GM23338 (cell line): ENCODE measurements at regions not wholly inside any gene's neighbourhood (a gene's known extent, or its start where the extent isn't known, plus 50 kb on each side); places are given as distances from the start of the nearest gene placed in this dataset.

Source experiments
- ATAC-seq: fragments of 200-7000 bp; cut with Tn5 transposase; 3 replicates; pipeline ENCODE4 v1.9.1; 2020
- DNase-seq: peaks from one replicate; pipeline ENCODE4 v3.0.0-alpha.2; 2015; ENCODE audit warnings: low spot score
- H2AFZ ChIP-seq: fragments of 200-600 bp; sonication (generic); 2 replicates; pipeline ENCODE4 v1.8.0; 2016; ENCODE audit warnings: antibody characterized with exemption, mild to moderate bottlenecking, moderate library complexity
- H3F3A ChIP-seq: fragments of 200-600 bp; sonication (generic); replicated peaks from 2 replicates; pipeline ENCODE4 v1.8.0; 2017; ENCODE audit warnings: antibody characterized with exemption, mixed run types, low read depth
- H3K27ac ChIP-seq: fragments of 200-600 bp; sonication (generic); 2 replicates; pipeline ENCODE4 v1.6.1; 2016; ENCODE audit warnings: low read depth
- H3K27me3 ChIP-seq: fragments of 200-600 bp; sonication (generic); 2 replicates; pipeline ENCODE4 v1.8.0; 2016; ENCODE audit warnings: mild to moderate bottlenecking, mixed run types, moderate library complexity; ENCODE audit not compliant: insufficient read depth
- H3K36me3 ChIP-seq: fragments of 200-600 bp; sonication (generic); 2 replicates; pipeline ENCODE4 v1.8.0; 2016; ENCODE audit warnings: mild to moderate bottlenecking; ENCODE audit not compliant: insufficient read depth
- H3K4me1 ChIP-seq: fragments of 200-600 bp; sonication (generic); 2 replicates; pipeline ENCODE4 v1.8.0; 2016; ENCODE audit warnings: mild to moderate bottlenecking, moderate library complexity; ENCODE audit not compliant: insufficient read depth
- H3K4me2 ChIP-seq: fragments of 200-600 bp; sonication (generic); 2 replicates; pipeline ENCODE4 v1.7.1; 2017; ENCODE audit warnings: mixed run types
- H3K4me3 ChIP-seq: fragments of 200-600 bp; sonication (generic); 2 replicates; pipeline ENCODE4 v1.6.1; 2016; ENCODE audit warnings: mixed run types
- H3K79me2 ChIP-seq: fragments of 200-600 bp; sonication (generic); replicated peaks from 2 replicates; pipeline ENCODE4 v1.8.0; 2017; ENCODE audit warnings: mild to moderate bottlenecking; ENCODE audit not compliant: insufficient read depth
- H3K9me2 ChIP-seq: fragments of 200-600 bp; sonication (generic); 2 replicates; pipeline ENCODE4 v1.8.0; 2017; ENCODE audit not compliant: insufficient read depth
- H4K20me1 ChIP-seq: fragments of 200-600 bp; sonication (generic); replicated peaks from 2 replicates; pipeline ENCODE4 v1.8.0; 2017; ENCODE audit warnings: mild to moderate bottlenecking; ENCODE audit not compliant: insufficient read depth
- H3K27ac Mint-ChIP-seq: 2 replicates; pipeline ENCODE4 v1.8.0; 2020; ENCODE audit warnings: inconsistent platforms, mild to moderate bottlenecking, moderate library complexity, mixed read lengths
- H3K27me3 Mint-ChIP-seq: 3 replicates; pipeline ENCODE4 v1.8.0; 2022; ENCODE audit warnings: low read depth, mild to moderate bottlenecking, moderate library complexity, mixed read lengths, inconsistent platforms; ENCODE audit not compliant: insufficient read depth, poor library complexity
- H3K36me3 Mint-ChIP-seq: 3 replicates; pipeline ENCODE4 v1.8.0; 2021; ENCODE audit warnings: low read depth, mild to moderate bottlenecking, inconsistent platforms, moderate library complexity, mixed read lengths
- H3K4me1 Mint-ChIP-seq: 3 replicates; pipeline ENCODE4 v1.8.0; 2020; ENCODE audit warnings: mild to moderate bottlenecking, inconsistent platforms, mixed read lengths
- H3K4me3 Mint-ChIP-seq: 3 replicates; pipeline ENCODE4 v1.8.0; 2021; ENCODE audit warnings: moderate library complexity, mild to moderate bottlenecking, inconsistent platforms, mixed read lengths
- H3K9me3 Mint-ChIP-seq: 3 replicates; pipeline ENCODE4 v1.8.0; 2020; ENCODE audit warnings: moderate library complexity, mild to moderate bottlenecking, inconsistent platforms, mixed read lengths
- CREB1 ChIP-seq: fragments of 250-450 bp; sonication (Bioruptor Pico); IDR thresholded peaks from 2 replicates; pipeline ENCODE4 v1.5.0; 2020; ENCODE audit warnings: low read depth, mild to moderate bottlenecking, moderate library complexity
- EZH2phosphoT487 ChIP-seq: fragments of 200-600 bp; sonication (generic); IDR thresholded peaks from one replicate; pipeline ENCODE4 v1.8.1; 2018; ENCODE audit warnings: antibody characterized with exemption; ENCODE audit not compliant: unreplicated experiment
- JUNB ChIP-seq: IDR thresholded peaks from one replicate; pipeline ENCODE4 v1.6.1; 2016; ENCODE audit warnings: antibody characterized with exemption; ENCODE audit not compliant: unreplicated experiment
- POLR2AphosphoS5 ChIP-seq: IDR thresholded peaks from 2 replicates; pipeline ENCODE4 v1.6.1; 2016; ENCODE audit warnings: antibody characterized with exemption, low read depth
- STAT1 ChIP-seq: IDR thresholded peaks from one replicate; pipeline ENCODE4 v1.6.1; 2016; ENCODE audit warnings: antibody characterized with exemption; ENCODE audit not compliant: unreplicated experiment
- ZNF114 ChIP-seq: fragments of 250-450 bp; sonication (Bioruptor Pico); IDR thresholded peaks from 2 replicates; pipeline ENCODE4 v1.5.0; 2020; ENCODE audit warnings: mild to moderate bottlenecking, moderate library complexity
- ZNF331 ChIP-seq: fragments of 250-450 bp; sonication (Bioruptor Pico); IDR thresholded peaks from 2 replicates; pipeline ENCODE4 v1.5.0; 2020; ENCODE audit warnings: low read depth, mild to moderate bottlenecking, moderate library complexity
- TF ChIP-seq, protein P1 (sequence below): IDR thresholded peaks from one replicate; pipeline ENCODE4 v1.6.1; 2018; ENCODE audit warnings: antibody characterized with exemption; ENCODE audit not compliant: unreplicated experiment
- TF ChIP-seq, protein P2 (sequence below): fragments of 250-450 bp; sonication (Bioruptor Pico); IDR thresholded peaks from 2 replicates; pipeline ENCODE4 v1.5.0; 2020; ENCODE audit warnings: mild to moderate bottlenecking, moderate library complexity
- TF ChIP-seq, protein P3 (sequence below), 2 experiments: fragments of 200-600 bp in 1 of 2; sonication (generic) in 1 of 2; conservative IDR thresholded peaks; 2 replicates each; pipeline versions ENCODE4 v1.5.1 to v1.6.1; 2016 to 2017; ENCODE audit warnings: antibody characterized with exemption in 2 of 2, low read depth in 2 of 2, mild to moderate bottlenecking in 2 of 2, moderate library complexity in 1 of 2

DNA sequence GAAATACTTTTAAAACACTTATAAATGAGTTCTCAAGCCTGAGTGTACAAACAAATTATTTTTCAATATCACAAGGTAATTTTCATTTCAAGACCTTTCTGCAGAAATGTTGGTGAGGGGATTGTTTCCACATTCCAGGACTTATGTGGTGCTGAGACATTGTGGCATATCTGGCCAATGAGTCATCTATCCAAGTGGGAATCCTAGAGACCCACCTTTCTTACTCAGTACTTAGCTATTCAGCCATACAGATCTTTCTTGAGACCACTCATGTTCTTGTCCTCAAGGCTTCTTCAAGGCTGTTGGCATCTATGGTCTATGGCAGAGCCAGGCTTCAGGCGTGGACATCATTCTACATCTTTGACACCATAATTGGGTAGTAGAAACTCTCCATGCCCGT is 225.4 kb downstream of the DKK1 start:
- Histone ChIP-seq H3F3A (no peaks in the 10 kb centered on the region), H3K27me3 (no peaks in the 10 kb centered on the region), H3K4me1 (no peaks in the 10 kb centered on the region), H4K20me1 (no peaks in the 10 kb centered on the region), H3K79me2 (no peaks in the 10 kb centered on the region), H3K4me2 (no peak overlapping the region), H3K4me3 (no peak overlapping the region), H3K27ac (no peak overlapping the region), H3K9me2 (no peaks in the 10 kb centered on the region), H2AFZ (no peak overlapping the region), H3K36me3 (no peaks in the 10 kb centered on the region)
- H3K27me3 Mint-ChIP-seq: no peaks in the 10 kb centered on the region
- no peak overlapping the region for H3K4me3 Mint-ChIP-seq
- ATAC-seq: no peak
- TF ChIP-seq CREB1 (CRISPR knock-in tag) (no peak), ZNF114 (CRISPR knock-in tag) (no peak), EZH2phosphoT487 (no peak)
- 0 out of 2 replicates have a peak overlapping the region, but pooled peaks have one; percentile 24 for H3K27ac Mint-ChIP-seq
- H3K4me1 Mint-ChIP-seq: no peaks in the 10 kb centered on the region
- DNase-seq: no peak
- H3K36me3 Mint-ChIP-seq: no peaks in the 10 kb centered on the region
- no peaks in the 10 kb centered on the region; the same call in 2 of the 3 replicates for H3K9me3 Mint-ChIP-seq

DNA sequence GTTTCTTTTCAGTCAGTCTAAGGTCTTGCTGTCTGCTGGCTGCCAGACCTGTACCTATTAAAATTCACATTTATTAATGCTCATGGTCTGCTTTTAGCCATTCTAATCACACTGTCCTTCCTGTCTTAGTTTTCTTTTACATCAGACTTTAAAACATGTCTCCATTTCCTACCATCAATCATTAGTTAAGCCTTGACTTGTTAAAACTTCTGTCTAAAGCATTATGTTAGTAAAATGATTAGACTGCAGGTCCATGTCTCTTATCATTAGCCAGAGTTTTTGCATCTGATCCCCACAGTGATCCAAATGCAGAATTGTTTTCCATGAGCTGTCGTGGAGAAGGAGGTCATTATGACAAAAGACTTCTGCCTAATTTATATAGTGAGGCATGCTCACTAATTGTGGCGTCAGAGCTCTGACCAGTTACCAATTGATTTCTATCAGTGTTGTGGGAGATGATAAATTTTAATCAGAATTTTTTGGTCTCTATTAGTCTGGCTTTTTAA is 226.5 kb downstream of the DKK1 start:
- Histone ChIP-seq H3K27me3 (no peaks in the 10 kb centered on the region), H2AFZ (no peak overlapping the region), H3K4me2 (no peak overlapping the region), H4K20me1 (no peaks in the 10 kb centered on the region), H3K4me3 (no peak overlapping the region), H3K79me2 (no peaks in the 10 kb centered on the region), H3K4me1 (no peaks in the 10 kb centered on the region), H3K9me2 (no peaks in the 10 kb centered on the region; the same call in 1 of the 2 replicates), H3F3A (no peaks in the 10 kb centered on the region), H3K36me3 (no peaks in the 10 kb centered on the region), H3K27ac (no peak overlapping the region)
- ATAC-seq (no peak), DNase-seq (no peak)
- H3K9me3 Mint-ChIP-seq: no peaks in the 10 kb centered on the region; the same call in 2 of the 3 replicates
- H3K27ac Mint-ChIP-seq: no peak overlapping the region
- H3K4me3 Mint-ChIP-seq: no peak overlapping the region
- H3K36me3 Mint-ChIP-seq: no peaks in the 10 kb centered on the region
- H3K27me3 Mint-ChIP-seq: no peaks in the 10 kb centered on the region
- no peaks in the 10 kb centered on the region for H3K4me1 Mint-ChIP-seq
- TF ChIP-seq JUNB (no peak), POLR2AphosphoS5 (no peak), STAT1 (no peak), CREB1 (CRISPR knock-in tag) (no peak), ZNF331 (no peak)
- TF ChIP-seq, protein P1, sequence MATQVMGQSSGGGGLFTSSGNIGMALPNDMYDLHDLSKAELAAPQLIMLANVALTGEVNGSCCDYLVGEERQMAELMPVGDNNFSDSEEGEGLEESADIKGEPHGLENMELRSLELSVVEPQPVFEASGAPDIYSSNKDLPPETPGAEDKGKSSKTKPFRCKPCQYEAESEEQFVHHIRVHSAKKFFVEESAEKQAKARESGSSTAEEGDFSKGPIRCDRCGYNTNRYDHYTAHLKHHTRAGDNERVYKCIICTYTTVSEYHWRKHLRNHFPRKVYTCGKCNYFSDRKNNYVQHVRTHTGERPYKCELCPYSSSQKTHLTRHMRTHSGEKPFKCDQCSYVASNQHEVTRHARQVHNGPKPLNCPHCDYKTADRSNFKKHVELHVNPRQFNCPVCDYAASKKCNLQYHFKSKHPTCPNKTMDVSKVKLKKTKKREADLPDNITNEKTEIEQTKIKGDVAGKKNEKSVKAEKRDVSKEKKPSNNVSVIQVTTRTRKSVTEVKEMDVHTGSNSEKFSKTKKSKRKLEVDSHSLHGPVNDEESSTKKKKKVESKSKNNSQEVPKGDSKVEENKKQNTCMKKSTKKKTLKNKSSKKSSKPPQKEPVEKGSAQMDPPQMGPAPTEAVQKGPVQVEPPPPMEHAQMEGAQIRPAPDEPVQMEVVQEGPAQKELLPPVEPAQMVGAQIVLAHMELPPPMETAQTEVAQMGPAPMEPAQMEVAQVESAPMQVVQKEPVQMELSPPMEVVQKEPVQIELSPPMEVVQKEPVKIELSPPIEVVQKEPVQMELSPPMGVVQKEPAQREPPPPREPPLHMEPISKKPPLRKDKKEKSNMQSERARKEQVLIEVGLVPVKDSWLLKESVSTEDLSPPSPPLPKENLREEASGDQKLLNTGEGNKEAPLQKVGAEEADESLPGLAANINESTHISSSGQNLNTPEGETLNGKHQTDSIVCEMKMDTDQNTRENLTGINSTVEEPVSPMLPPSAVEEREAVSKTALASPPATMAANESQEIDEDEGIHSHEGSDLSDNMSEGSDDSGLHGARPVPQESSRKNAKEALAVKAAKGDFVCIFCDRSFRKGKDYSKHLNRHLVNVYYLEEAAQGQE: no peak
- TF ChIP-seq, protein P2, sequence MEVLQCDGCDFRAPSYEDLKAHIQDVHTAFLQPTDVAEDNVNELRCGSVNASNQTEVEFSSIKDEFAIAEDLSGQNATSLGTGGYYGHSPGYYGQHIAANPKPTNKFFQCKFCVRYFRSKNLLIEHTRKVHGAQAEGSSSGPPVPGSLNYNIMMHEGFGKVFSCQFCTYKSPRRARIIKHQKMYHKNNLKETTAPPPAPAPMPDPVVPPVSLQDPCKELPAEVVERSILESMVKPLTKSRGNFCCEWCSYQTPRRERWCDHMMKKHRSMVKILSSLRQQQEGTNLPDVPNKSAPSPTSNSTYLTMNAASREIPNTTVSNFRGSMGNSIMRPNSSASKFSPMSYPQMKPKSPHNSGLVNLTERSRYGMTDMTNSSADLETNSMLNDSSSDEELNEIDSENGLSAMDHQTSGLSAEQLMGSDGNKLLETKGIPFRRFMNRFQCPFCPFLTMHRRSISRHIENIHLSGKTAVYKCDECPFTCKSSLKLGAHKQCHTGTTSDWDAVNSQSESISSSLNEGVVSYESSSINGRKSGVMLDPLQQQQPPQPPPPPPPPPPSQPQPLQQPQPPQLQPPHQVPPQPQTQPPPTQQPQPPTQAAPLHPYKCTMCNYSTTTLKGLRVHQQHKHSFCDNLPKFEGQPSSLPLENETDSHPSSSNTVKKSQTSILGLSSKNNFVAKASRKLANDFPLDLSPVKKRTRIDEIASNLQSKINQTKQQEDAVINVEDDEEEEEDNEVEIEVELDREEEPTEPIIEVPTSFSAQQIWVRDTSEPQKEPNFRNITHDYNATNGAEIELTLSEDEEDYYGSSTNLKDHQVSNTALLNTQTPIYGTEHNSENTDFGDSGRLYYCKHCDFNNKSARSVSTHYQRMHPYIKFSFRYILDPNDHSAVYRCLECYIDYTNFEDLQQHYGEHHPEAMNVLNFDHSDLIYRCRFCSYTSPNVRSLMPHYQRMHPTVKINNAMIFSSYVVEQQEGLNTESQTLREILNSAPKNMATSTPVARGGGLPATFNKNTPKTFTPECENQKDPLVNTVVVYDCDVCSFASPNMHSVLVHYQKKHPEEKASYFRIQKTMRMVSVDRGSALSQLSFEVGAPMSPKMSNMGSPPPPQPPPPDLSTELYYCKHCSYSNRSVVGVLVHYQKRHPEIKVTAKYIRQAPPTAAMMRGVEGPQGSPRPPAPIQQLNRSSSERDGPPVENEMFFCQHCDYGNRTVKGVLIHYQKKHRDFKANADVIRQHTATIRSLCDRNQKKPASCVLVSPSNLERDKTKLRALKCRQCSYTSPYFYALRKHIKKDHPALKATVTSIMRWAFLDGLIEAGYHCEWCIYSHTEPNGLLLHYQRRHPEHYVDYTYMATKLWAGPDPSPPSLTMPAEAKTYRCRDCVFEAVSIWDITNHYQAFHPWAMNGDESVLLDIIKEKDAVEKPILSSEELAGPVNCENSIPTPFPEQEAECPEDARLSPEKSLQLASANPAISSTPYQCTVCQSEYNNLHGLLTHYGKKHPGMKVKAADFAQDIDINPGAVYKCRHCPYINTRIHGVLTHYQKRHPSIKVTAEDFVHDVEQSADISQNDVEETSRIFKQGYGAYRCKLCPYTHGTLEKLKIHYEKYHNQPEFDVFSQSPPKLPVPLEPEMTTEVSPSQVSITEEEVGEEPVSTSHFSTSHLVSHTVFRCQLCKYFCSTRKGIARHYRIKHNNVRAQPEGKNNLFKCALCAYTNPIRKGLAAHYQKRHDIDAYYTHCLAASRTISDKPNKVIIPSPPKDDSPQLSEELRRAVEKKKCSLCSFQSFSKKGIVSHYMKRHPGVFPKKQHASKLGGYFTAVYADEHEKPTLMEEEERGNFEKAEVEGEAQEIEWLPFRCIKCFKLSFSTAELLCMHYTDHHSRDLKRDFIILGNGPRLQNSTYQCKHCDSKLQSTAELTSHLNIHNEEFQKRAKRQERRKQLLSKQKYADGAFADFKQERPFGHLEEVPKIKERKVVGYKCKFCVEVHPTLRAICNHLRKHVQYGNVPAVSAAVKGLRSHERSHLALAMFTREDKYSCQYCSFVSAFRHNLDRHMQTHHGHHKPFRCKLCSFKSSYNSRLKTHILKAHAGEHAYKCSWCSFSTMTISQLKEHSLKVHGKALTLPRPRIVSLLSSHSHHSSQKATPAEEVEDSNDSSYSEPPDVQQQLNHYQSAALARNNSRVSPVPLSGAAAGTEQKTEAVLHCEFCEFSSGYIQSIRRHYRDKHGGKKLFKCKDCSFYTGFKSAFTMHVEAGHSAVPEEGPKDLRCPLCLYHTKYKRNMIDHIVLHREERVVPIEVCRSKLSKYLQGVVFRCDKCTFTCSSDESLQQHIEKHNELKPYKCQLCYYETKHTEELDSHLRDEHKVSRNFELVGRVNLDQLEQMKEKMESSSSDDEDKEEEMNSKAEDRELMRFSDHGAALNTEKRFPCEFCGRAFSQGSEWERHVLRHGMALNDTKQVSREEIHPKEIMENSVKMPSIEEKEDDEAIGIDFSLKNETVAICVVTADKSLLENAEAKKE: no peak
- TF ChIP-seq, protein P3, sequence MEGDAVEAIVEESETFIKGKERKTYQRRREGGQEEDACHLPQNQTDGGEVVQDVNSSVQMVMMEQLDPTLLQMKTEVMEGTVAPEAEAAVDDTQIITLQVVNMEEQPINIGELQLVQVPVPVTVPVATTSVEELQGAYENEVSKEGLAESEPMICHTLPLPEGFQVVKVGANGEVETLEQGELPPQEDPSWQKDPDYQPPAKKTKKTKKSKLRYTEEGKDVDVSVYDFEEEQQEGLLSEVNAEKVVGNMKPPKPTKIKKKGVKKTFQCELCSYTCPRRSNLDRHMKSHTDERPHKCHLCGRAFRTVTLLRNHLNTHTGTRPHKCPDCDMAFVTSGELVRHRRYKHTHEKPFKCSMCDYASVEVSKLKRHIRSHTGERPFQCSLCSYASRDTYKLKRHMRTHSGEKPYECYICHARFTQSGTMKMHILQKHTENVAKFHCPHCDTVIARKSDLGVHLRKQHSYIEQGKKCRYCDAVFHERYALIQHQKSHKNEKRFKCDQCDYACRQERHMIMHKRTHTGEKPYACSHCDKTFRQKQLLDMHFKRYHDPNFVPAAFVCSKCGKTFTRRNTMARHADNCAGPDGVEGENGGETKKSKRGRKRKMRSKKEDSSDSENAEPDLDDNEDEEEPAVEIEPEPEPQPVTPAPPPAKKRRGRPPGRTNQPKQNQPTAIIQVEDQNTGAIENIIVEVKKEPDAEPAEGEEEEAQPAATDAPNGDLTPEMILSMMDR (conservative IDR thresholded peaks at IDR 0.05; ENCODE audit: low read depth in 2 of 2): no peak
